Activated naive CD8-positive, alpha-beta T cell (primary cell): ENCODE measurements at regions not wholly inside any gene's neighbourhood (a gene's known extent, or its start where the extent isn't known, plus 50 kb on each side); places are given as distances from the start of the nearest gene placed in this dataset.

ENCODE experiments used
- H3K27ac Mint-ChIP-seq: one replicate; pipeline ENCODE4 v1.8.0; 2021; ENCODE audit warnings: mixed read lengths
- H3K27me3 Mint-ChIP-seq: one replicate; pipeline ENCODE4 v1.8.0; 2021; ENCODE audit warnings: mixed read lengths
- H3K36me3 Mint-ChIP-seq: one replicate; pipeline ENCODE4 v1.8.0; 2021; ENCODE audit warnings: mixed read lengths
- H3K4me1 Mint-ChIP-seq: one replicate; pipeline ENCODE4 v1.8.0; 2021; ENCODE audit warnings: low read depth, mixed read lengths
- H3K4me3 Mint-ChIP-seq: one replicate; pipeline ENCODE4 v1.8.0; 2021; ENCODE audit warnings: mild to moderate bottlenecking, mixed read lengths
- H3K9me3 Mint-ChIP-seq: one replicate; pipeline ENCODE4 v1.8.0; 2021; ENCODE audit warnings: low read depth, mixed read lengths

DNA sequence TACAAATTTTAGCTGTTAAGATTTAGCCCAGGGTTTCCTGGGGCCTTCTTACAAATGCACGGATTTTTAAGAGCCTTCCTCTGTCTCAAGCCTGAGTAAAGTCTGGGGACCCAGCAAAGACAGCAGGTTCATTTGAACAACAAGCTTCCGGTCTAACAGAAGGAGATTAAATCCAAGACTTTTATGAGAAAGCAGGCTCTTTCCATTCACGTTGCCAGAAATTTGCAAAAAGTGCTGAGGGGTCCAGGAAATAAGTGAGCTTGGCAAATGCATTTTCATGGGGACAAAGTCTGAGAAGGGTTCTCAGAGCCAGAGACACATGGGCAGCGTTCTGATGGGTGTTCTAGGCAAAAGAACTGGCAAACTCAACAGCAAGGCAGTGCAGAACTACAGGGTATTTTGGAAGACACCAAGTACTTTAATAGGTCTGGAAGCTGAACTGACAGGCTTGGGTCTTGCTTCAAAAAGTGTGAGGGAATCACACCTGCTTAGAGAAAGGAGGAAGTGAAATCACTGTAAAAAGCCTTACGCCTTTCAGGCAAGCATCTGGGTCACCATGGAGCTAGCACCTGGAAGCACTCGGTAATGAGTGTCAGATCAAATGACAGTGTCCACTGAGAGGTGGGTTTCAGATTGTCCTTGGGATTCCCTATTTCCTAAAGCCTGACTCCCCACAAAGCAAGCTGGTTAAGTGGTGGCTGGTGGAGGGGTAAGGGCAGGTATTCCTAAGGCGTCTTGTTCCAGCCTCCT lies 115.8 kb upstream of the ARHGEF3 start:
- H3K27ac Mint-ChIP-seq: peak overlapping the region; percentile 91
- H3K4me1 Mint-ChIP-seq: peaks cover 84% of the 10 kb centered on the region
- peaks cover 5% of the 10 kb centered on the region for H3K36me3 Mint-ChIP-seq
- no peaks in the 10 kb centered on the region for H3K27me3 Mint-ChIP-seq
- H3K9me3 Mint-ChIP-seq: no peaks in the 10 kb centered on the region
- peak overlapping the region; percentile 93 for H3K4me3 Mint-ChIP-seq

DNA sequence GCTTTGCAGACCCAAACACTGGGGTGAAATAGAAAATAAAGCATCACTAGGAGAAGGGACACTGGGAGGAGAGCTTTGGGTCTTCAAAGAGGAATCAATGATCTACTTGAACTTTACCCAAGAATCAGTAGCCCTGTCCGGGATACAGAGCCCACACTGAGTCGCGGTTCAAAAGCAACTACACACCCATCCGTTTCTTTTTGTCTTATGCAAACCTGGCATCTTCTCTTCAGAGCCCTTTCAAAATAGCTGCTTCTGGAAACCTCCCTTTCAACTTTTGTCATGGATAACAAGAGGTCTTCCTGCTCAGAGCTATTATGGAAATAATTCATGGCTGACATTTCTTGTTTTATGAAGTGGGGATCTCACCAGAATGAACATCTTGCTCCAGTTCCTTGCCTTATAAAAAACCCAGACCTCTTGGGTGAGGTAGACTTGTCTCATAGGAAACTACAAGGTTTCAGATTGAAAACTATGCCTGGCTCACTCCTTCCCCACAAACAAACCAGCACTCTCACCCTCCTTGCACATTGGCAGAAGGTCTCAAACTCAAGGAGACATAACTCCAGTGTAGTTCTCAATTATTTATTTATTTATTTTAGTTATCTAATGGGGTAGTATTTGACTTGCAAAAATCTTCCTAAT lies 115.1 kb upstream of the ARHGEF3 start:
- peak overlapping the region; percentile 93 for H3K4me3 Mint-ChIP-seq
- H3K27me3 Mint-ChIP-seq: no peaks in the 10 kb centered on the region
- peak overlapping the region; percentile 91 for H3K27ac Mint-ChIP-seq
- H3K36me3 Mint-ChIP-seq: peaks cover 5% of the 10 kb centered on the region
- H3K9me3 Mint-ChIP-seq: no peaks in the 10 kb centered on the region
- peaks cover 80% of the 10 kb centered on the region for H3K4me1 Mint-ChIP-seq

DNA sequence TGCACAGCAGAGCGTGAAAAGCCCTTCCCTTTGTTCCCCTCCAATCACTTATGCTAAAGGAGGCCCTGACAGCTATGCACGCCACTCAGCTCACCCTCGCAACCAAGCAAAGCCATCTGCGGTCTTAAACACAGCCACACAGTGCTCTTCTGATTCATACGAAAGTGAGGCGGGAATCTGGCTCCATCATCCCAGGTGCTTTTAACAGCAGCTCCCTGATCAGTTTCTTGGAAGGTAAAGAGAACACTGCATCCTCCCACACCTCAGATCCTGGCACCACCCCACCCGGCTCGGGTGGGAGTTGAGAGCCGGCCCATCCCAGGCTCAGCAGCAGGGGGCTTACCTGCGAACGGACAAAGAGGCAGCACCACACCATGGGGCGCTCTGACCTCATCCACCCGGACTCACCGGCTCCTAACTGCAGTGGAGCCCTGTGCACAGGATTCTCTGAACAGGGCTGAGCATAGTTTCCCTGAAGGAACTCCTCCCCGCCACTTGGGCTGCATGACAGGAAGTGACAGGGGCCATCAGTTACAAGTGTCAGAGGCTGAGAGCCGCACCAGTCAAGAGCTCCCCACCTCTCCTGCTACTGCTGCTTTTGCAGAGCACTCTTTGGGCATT lies 114.3 kb upstream of the ARHGEF3 start:
- Mint-ChIP-seq H3K4me3 (peak overlapping the region; percentile 93), H3K27me3 (no peaks in the 10 kb centered on the region), H3K36me3 (peaks cover 5% of the 10 kb centered on the region), H3K4me1 (peaks cover 77% of the 10 kb centered on the region), H3K9me3 (no peaks in the 10 kb centered on the region), H3K27ac (peak overlapping the region; percentile 91)

DNA sequence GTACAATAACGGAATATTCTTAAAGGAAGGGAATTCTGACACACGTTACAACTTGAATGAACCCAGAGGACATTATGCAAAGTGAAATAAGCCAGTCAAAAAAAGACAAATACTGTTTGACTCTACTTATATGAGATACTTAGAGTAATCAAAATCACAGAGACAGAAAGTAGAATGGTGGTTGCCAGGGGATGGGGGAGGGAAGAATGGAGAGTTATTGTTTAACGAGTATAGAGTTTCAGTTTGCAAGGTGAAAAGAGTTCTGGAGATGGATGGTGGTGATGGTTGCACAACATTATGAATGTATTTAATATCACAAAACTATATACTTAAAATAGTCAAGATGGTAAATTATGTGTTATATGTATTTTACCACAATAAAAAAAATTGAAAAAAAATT lies 112.9 kb upstream of the ARHGEF3 start:
- Mint-ChIP-seq H3K27ac (peak overlapping the region; percentile 91), H3K4me1 (peaks cover 84% of the 10 kb centered on the region), H3K36me3 (peaks cover 7% of the 10 kb centered on the region), H3K4me3 (peak overlapping the region; percentile 93), H3K27me3 (no peaks in the 10 kb centered on the region), H3K9me3 (no peaks in the 10 kb centered on the region)

DNA sequence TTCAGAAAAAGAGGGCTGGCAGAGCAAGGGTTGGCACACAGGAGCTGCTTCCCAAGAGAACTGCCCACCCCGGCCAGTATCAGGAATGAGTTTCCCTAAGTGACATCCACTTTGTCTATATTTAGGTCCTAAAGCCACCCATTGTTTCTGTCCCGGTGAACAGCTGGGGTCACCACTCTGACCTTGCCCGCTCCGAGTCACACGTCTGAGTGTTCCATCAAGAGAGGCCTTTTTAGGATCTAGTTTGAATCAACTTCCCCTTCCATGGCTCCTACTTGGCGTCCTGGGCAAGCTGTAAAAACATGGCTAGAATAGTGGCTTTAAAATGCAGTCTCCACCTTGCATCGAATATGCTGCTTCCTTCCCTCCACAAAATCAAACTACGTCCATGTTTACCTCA lies 109.6 kb upstream of the ARHGEF3 start:
- H3K9me3 Mint-ChIP-seq: no peaks in the 10 kb centered on the region
- peak overlapping the region; percentile 23 for H3K27ac Mint-ChIP-seq
- H3K4me3 Mint-ChIP-seq: no peak overlapping the region
- peaks cover 75% of the 10 kb centered on the region for H3K4me1 Mint-ChIP-seq
- H3K36me3 Mint-ChIP-seq: peaks cover 14% of the 10 kb centered on the region
- no peaks in the 10 kb centered on the region for H3K27me3 Mint-ChIP-seq

DNA sequence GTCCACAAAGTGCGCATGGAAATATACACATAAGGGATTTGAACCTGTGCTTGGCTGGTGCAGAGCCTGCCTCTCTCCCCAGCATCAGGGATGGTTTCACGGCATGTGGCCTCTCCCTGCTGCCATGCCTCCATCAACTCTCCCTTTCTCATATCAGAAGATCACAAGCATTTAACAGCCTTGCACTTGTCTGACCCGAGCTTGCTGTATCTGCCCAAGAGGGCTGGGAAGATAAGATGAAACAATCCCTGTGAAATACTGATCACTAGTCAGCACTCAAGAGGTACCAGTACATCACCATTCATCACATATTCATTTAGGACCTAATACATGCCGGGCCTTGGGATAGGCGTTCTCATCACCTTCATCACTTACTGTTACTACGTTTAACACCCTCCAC lies 107.6 kb upstream of the ARHGEF3 start:
- Mint-ChIP-seq H3K36me3 (peaks cover 14% of the 10 kb centered on the region), H3K4me1 (peaks cover 69% of the 10 kb centered on the region), H3K4me3 (no peak overlapping the region), H3K27ac (no peak overlapping the region), H3K27me3 (no peaks in the 10 kb centered on the region), H3K9me3 (no peaks in the 10 kb centered on the region)

DNA sequence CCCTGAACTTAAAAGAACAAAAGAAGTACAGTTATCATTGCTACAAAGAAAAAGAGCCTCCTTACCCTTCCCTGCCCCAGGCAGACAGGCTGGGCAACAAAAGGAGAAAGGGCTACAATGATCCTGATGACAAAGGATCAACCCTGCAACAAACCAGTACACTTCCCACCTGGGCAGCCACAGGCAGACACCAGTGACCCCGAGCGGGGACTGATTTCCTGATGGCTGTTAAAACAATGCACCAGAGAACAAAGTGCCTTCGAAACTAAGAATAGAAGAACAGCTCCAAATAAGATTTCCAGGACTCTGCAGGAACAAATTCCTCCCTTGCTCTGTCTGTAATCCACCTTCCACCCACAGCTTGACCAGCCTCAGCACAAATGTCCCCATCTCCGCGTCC lies 106.3 kb upstream of the ARHGEF3 start:
- H3K4me1 Mint-ChIP-seq: peaks cover 64% of the 10 kb centered on the region
- H3K36me3 Mint-ChIP-seq: peaks cover 12% of the 10 kb centered on the region
- H3K9me3 Mint-ChIP-seq: no peaks in the 10 kb centered on the region
- H3K4me3 Mint-ChIP-seq: no peak overlapping the region
- no peaks in the 10 kb centered on the region for H3K27me3 Mint-ChIP-seq
- H3K27ac Mint-ChIP-seq: no peak overlapping the region

DNA sequence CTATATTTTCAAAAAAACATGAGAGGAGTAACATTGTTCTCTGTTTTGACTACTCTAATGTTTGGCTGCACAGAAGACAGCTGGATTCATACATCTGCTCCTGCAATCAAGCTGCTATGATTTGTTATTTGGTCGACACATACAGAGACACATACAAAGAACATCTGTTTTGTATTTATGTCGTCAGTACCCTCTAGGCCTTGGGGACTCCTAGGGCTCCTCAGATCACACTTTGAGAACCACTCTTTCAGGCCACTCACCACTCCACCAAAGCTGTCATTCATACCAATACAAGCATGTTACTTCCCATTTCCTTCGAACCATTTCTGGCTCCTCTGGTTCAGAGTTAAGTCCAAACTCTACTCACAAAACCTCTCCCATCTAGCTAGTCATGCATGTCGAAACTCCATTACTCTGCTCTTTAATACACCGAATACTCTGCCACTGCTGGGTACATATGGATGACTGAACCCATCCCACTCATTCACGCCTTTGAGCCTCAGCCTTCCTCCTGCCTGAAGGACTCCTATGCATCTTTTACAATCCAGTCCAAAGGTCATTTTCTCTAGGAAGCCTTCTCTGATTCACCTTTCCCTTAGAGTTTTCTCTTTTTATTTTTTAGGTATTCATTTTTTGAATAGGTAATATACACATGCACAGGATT lies 102.9 kb upstream of the ARHGEF3 start:
- H3K36me3 Mint-ChIP-seq: peaks cover 14% of the 10 kb centered on the region
- H3K4me3 Mint-ChIP-seq: no peak overlapping the region
- H3K9me3 Mint-ChIP-seq: no peaks in the 10 kb centered on the region
- peak overlapping the region; percentile 54 for H3K27ac Mint-ChIP-seq
- peaks cover 72% of the 10 kb centered on the region for H3K4me1 Mint-ChIP-seq
- no peaks in the 10 kb centered on the region for H3K27me3 Mint-ChIP-seq

DNA sequence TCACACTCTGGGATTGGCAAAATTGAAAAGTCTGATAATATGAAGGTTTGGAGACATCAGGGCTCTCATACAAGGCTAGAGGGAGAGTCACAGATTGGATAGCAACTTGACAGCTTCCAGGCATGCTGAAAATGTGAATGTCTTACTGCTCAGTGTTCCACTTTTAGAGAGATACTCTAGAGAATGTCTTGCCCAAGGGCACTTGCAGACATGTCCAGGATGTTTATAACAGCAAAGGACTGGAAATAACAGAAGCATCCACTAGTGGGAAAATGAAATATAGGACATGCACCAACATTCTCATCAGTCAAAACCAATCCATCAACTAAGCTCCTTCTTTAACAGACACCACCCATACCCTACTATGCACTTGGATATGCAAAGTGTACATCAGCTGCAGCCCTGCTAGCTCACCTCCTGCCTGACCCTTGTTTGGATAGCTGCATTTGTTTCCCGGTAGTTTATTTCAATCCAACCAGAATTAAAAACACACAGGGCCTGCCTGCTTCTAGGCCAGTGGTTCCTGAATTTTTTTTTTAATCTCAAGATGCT lies 101.6 kb upstream of the ARHGEF3 start:
- Mint-ChIP-seq H3K4me3 (peak overlapping the region; percentile 9), H3K27me3 (no peaks in the 10 kb centered on the region), H3K36me3 (peaks cover 7% of the 10 kb centered on the region), H3K4me1 (peaks cover 66% of the 10 kb centered on the region), H3K27ac (peak overlapping the region; percentile 70), H3K9me3 (no peaks in the 10 kb centered on the region)

DNA sequence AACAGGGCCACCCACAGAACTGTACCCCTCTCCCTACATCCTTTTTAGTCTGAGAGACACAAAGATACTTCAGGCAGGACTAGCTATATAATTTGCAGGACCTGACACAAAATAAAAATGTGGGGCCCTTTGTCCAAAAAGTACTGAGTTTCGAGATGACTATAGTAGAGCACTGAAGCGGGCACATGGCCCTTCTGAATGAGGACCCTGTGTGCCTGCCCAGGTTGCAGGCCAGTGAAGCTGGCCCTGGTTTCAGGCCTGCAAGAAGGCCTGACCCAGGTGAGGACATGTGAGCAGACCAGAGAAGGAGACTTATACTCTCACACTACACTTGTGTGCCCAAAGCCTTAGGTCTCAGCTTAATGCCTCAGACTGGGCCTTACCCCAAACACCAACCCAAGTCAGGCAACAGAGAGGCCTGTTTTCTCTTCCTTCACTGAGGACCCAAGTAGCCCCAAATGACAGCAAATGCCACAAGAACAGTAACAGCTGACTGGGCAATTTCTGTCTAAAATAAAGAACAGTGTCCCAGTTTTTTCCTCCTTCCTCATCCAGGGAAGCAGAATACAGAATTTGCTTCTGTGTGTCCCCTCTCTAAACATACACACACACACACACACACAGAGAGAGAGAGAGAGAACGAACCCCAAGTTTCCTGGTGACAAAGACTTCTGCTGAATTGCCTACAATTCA lies 100.9 kb upstream of the ARHGEF3 start:
- Mint-ChIP-seq H3K27ac (peak overlapping the region; percentile 70), H3K9me3 (no peaks in the 10 kb centered on the region), H3K36me3 (peaks cover 7% of the 10 kb centered on the region), H3K27me3 (no peaks in the 10 kb centered on the region), H3K4me1 (peaks cover 59% of the 10 kb centered on the region), H3K4me3 (no peak overlapping the region)

DNA sequence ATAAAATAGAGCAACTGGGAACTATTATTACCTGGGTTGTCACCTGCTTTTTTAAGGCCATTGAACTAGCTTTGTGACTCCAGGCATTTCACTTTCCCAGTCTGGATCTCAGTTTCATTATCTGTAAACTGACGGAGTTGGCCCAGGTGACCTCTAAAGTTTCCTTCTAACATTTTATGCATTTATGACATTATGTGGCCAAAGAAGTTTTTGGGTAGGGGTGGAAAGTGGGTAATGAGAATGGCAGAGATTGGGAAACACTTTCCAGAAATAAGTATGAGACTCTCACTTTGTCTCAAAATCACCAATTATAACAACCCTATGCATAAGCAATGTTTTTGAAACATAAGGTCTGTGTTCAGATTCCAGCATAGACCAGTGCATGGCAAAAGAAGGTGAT lies 99.1 kb upstream of the ARHGEF3 start:
- no peaks in the 10 kb centered on the region for H3K27me3 Mint-ChIP-seq
- H3K4me3 Mint-ChIP-seq: no peak overlapping the region
- peaks cover 12% of the 10 kb centered on the region for H3K36me3 Mint-ChIP-seq
- H3K4me1 Mint-ChIP-seq: peaks cover 67% of the 10 kb centered on the region
- H3K9me3 Mint-ChIP-seq: no peaks in the 10 kb centered on the region
- H3K27ac Mint-ChIP-seq: peak overlapping the region; percentile 22

DNA sequence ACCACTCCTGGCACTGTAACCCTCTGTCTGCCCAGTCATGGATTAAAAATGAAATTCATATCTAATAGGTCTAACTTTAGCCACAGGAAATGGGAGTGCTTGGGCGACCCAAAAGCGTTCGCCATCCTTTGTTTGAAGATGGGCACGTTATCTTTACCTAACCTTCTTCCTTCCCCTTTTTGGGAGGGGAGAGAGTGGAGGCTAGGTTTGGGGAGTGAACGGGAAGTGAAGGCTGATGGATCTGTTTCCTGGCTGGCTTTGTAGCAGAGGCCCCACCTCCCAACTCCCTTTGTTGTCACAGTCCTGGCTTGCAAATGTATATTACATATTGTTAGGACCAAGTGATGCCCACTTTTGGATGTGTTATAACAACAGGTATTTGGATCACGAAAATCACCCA lies 98.1 kb upstream of the ARHGEF3 start:
- Mint-ChIP-seq H3K4me1 (peaks cover 66% of the 10 kb centered on the region), H3K4me3 (no peak overlapping the region), H3K27ac (peak overlapping the region; percentile 54)

DNA sequence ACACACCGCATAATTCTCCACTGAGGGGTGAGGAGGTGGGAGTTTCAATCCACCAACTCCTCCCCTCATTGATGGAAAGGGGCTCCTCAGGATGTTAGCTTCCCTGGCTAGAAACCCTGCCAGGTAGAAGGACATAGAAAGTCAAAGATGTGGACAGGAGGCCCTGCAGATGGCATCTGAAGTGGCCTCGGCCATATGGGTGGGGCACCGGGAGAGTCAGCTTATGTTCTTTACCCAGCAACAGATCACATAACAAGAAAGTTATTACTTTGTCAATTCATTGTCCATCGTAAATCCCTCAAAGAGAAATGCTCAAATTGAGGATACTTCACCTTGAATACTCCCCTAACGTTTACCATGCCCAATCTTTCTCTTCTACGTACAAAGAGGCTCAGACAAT lies 97.3 kb upstream of the ARHGEF3 start:
- peaks cover 68% of the 10 kb centered on the region for H3K4me1 Mint-ChIP-seq
- peaks cover 12% of the 10 kb centered on the region for H3K36me3 Mint-ChIP-seq
- no peak overlapping the region for H3K27ac Mint-ChIP-seq

More for the DNA sequence above, 98.1 kb upstream of the ARHGEF3 start:
- H3K9me3 Mint-ChIP-seq: no peaks in the 10 kb centered on the region
- H3K36me3 Mint-ChIP-seq: peaks cover 12% of the 10 kb centered on the region
- no peaks in the 10 kb centered on the region for H3K27me3 Mint-ChIP-seq

DNA sequence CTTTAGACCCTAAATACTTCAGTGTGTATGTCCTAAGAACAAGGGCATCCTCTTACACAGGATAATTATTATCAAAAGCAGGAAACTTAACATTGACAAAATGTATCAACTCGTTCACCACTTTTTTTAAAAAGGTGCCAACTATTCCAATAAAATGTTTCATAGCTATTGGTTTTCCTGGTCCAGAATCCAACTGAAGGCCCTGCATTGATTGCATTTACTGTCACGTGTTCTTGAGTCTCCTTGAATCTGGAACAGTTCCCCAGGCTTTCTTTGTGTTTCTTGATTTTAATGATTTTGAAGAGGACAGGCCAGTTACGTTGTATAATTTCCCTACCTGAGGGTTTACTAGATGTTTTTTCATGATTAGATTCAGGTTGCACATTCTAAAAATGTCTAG lies 94.6 kb upstream of the ARHGEF3 start:
- Mint-ChIP-seq H3K4me3 (no peak overlapping the region), H3K4me1 (peaks cover 63% of the 10 kb centered on the region), H3K27ac (peak overlapping the region; percentile 16), H3K27me3 (no peaks in the 10 kb centered on the region), H3K9me3 (no peaks in the 10 kb centered on the region), H3K36me3 (peaks cover 7% of the 10 kb centered on the region)

More for the DNA sequence above, 97.3 kb upstream of the ARHGEF3 start:
- Mint-ChIP-seq H3K9me3 (no peaks in the 10 kb centered on the region), H3K4me3 (no peak overlapping the region), H3K27me3 (no peaks in the 10 kb centered on the region)
